Caco-2 (cell line): ENCODE measurements at regions not wholly inside any gene's neighbourhood (a gene's known extent, or its start where the extent isn't known, plus 50 kb on each side); places are given as distances from the start of the nearest gene placed in this dataset.

ENCODE experiments used
- BruUV-seq: library from RNA; stranded (reverse); fragments of 400-500 nt; replicated peaks from 2 replicates; lab custom pipeline; 2021; lab: Mats Ljungman, UMichigan
- CTCF ChIA-PET: fragments of 300-600 bp; sonication (Branson Sonifier 250); formaldehyde crosslinking; loops from one replicate; lab custom pipeline; 2022; ENCODE audit warnings: antibody characterized with exemption; lab: Charles Lee
- POLR2A ChIA-PET: fragments of 300-600 bp; sonication (Branson Sonifier 250); formaldehyde crosslinking; loops from one replicate; lab custom pipeline; 2022; ENCODE audit warnings: antibody characterized with exemption; lab: Charles Lee
- DNase-seq, 2 experiments: peaks; one replicate each; pipeline versions ENCODE4 v3.0.0 to v3.0.0-alpha.2; 2020 to 2022
- H3K27me3 ChIP-seq: replicated peaks from 2 replicates; pipeline ENCODE4 v1.6.0; 2011; ENCODE audit warnings: low read length; ENCODE audit not compliant: control insufficient read depth, insufficient read depth
- H3K36me3 ChIP-seq: 2 replicates; pipeline ENCODE4 v1.5.1; 2011; ENCODE audit warnings: low read length; ENCODE audit not compliant: control insufficient read depth, insufficient read depth
- H3K4me1 ChIP-seq: fragments of 250-450 bp; sonication (Bioruptor Pico); 2 replicates; pipeline ENCODE4 v1.5.1; 2020; ENCODE audit warnings: mild to moderate bottlenecking
- H3K4me3 ChIP-seq: 2 replicates; pipeline ENCODE4 v1.5.1; 2011; ENCODE audit warnings: low read depth, mild to moderate bottlenecking, control low read depth, low read length
- H3K9me3 ChIP-seq: fragments of 250-450 bp; sonication (Bioruptor Pico); 2 replicates; pipeline ENCODE4 v1.5.1; 2020; ENCODE audit warnings: mild to moderate bottlenecking, moderate library complexity
- H3K27ac Mint-ChIP-seq: one replicate; pipeline ENCODE4 v1.8.0; 2022; ENCODE audit warnings: mixed read lengths; ENCODE audit not compliant: unreplicated experiment
- H3K27me3 Mint-ChIP-seq: one replicate; pipeline ENCODE4 v1.8.0; 2022; ENCODE audit warnings: mixed read lengths; ENCODE audit not compliant: insufficient read depth, unreplicated experiment
- H3K36me3 Mint-ChIP-seq: one replicate; pipeline ENCODE4 v1.8.0; 2022; ENCODE audit warnings: mild to moderate bottlenecking, mixed read lengths; ENCODE audit not compliant: insufficient read depth, unreplicated experiment
- H3K4me1 Mint-ChIP-seq: one replicate; pipeline ENCODE4 v1.8.0; 2022; ENCODE audit warnings: low read depth, mixed read lengths; ENCODE audit not compliant: unreplicated experiment
- H3K4me3 Mint-ChIP-seq: one replicate; pipeline ENCODE4 v1.8.0; 2022; ENCODE audit warnings: mild to moderate bottlenecking, moderate library complexity, mixed read lengths; ENCODE audit not compliant: unreplicated experiment
- H3K9me3 Mint-ChIP-seq: one replicate; pipeline ENCODE4 v1.8.0; 2022; ENCODE audit warnings: mixed read lengths; ENCODE audit not compliant: unreplicated experiment
- CTCF ChIP-seq, 2 experiments: fragments of 200-600 bp in 1 of 2; IDR thresholded peaks; 1 replicate in 1 of 2; 2 replicates in 1 of 2; pipeline versions ENCODE4 v1.5.1 to v1.8.0; 2011 to 2022; ENCODE audit warnings: antibody characterized with exemption in 1 of 2, control low read depth in 1 of 2, inconsistent platforms in 1 of 2, low read depth in 1 of 2, low read length in 1 of 2, mild to moderate bottlenecking in 1 of 2, moderate library complexity in 1 of 2; ENCODE audit not compliant: insufficient read depth in 1 of 2, severe bottlenecking in 1 of 2, unreplicated experiment in 1 of 2
- intact Hi-C: fragments of 100-400 bp; cut with micrococcal nuclease; formaldehyde crosslinking; loops from one replicate; pipeline ENCODE4 v1.10.0; 2022; ENCODE audit not compliant: unreplicated experiment

- TF ChIP-seq CTCF (IDR thresholded peaks at IDR 0.05; ENCODE audit: insufficient read depth in 1 of 2, low read depth in 1 of 2, low read length in 1 of 2, severe bottlenecking in 1 of 2, unreplicated experiment in 1 of 2) = no peak
- Mint-ChIP-seq H3K36me3 (no peaks in the 10 kb centered on the region), H3K9me3 (no peaks in the 10 kb centered on the region), H3K4me3 (no peak overlapping the region), H3K27ac (no peak overlapping the region), H3K4me1 (no peaks in the 10 kb centered on the region), H3K27me3 (no peaks in the 10 kb centered on the region)
- Histone ChIP-seq H3K27me3 (no peaks in the 10 kb centered on the region), H3K4me1 (no peaks in the 10 kb centered on the region), H3K4me3 (no peak overlapping the region), H3K9me3 (no peaks in the 10 kb centered on the region), H3K36me3 (no peaks in the 10 kb centered on the region)
- no TSS peak for BruUV-seq
- ChIA-PET CTCF (no interaction called here), POLR2A (no interaction called here)
- intact Hi-C loops = no loop called here
- DNase-seq = no peak
These were observed 318.7 kb downstream of the MEIS1 start for GRCh38 chr2:66753660-66754059.

- H3K4me3 ChIP-seq = no peak overlapping the region
- no peaks in the 10 kb centered on the region for H3K9me3 ChIP-seq
- Mint-ChIP-seq H3K27me3 (no peaks in the 10 kb centered on the region), H3K36me3 (no peaks in the 10 kb centered on the region), H3K4me1 (no peaks in the 10 kb centered on the region), H3K4me3 (no peak overlapping the region), H3K9me3 (no peaks in the 10 kb centered on the region), H3K27ac (no peak overlapping the region)
- BruUV-seq = no TSS peak
- DNase-seq = no peak
- intact Hi-C loops = no loop called here
- POLR2A ChIA-PET = no interaction called here
- no peaks in the 10 kb centered on the region for H3K36me3 ChIP-seq
- H3K4me1 ChIP-seq = no peaks in the 10 kb centered on the region
- CTCF ChIA-PET = interaction anchor here (0.6 kb wide), 1 partner anchor 321 kb away, joined by 9 read pairs; no protein-coding TSS in a partner anchor
- no peaks in the 10 kb centered on the region for H3K27me3 ChIP-seq
- TF ChIP-seq CTCF (IDR thresholded peaks at IDR 0.05; ENCODE audit: insufficient read depth in 1 of 2, low read depth in 1 of 2, low read length in 1 of 2, severe bottlenecking in 1 of 2, unreplicated experiment in 1 of 2) = no peak
These were observed 321.0 kb downstream of the MEIS1 start for GRCh38 chr2:66755974-66756373.

GRCh38 chr2:66761826-66762225, 326.9 kb downstream of the MEIS1 start:
- no peaks in the 10 kb centered on the region for H3K36me3 ChIP-seq
- no peak overlapping the region for H3K4me3 ChIP-seq
- ChIA-PET POLR2A (no interaction called here), CTCF (no interaction called here)
- H3K9me3 ChIP-seq = no peaks in the 10 kb centered on the region
- Mint-ChIP-seq H3K9me3 (no peaks in the 10 kb centered on the region), H3K27ac (no peak overlapping the region), H3K36me3 (no peaks in the 10 kb centered on the region), H3K27me3 (peaks cover 3% of the 10 kb centered on the region), H3K4me3 (no peak overlapping the region), H3K4me1 (no peaks in the 10 kb centered on the region)
- H3K4me1 ChIP-seq = no peaks in the 10 kb centered on the region
- intact Hi-C loops = no loop called here
- BruUV-seq = no TSS peak
- DNase-seq = no peak
- no peak for TF ChIP-seq CTCF (IDR thresholded peaks at IDR 0.05; ENCODE audit: insufficient read depth in 1 of 2, low read depth in 1 of 2, low read length in 1 of 2, severe bottlenecking in 1 of 2, unreplicated experiment in 1 of 2)
- no peaks in the 10 kb centered on the region for H3K27me3 ChIP-seq
